H1 (cell line): ENCODE measurements at regions not wholly inside any gene's neighbourhood (a gene's known extent, or its start where the extent isn't known, plus 50 kb on each side); places are given as distances from the start of the nearest gene placed in this dataset.

Experiments
- CTCF ChIA-PET: fragments of 300-600 bp; sonication (Branson Sonifier 250); formaldehyde crosslinking; loops from one replicate; lab custom pipeline; 2021; ENCODE audit not compliant: partially characterized antibody; lab: Charles Lee
- POLR2A ChIA-PET: fragments of 300-600 bp; sonication (Branson Sonifier 250); formaldehyde crosslinking; loops from one replicate; lab custom pipeline; 2021; ENCODE audit warnings: inconsistent platforms; ENCODE audit not compliant: partially characterized antibody; lab: Charles Lee
- DNase-seq, 2 experiments: peaks; one replicate each; pipeline versions ENCODE4 v3.0.0 to v3.0.0-alpha.2; 2010 to 2022; ENCODE audit warnings: low spot score in 2 of 2, low read depth in 1 of 2, mixed read lengths in 1 of 2
- FAIRE-seq: peaks from 2 replicates; lab custom pipeline; 2011; peaks lifted over from hg19 to GRCh38; lab: Jason Lieb, UNC
- H2AFZ ChIP-seq: 2 replicates; pipeline ENCODE4 v1.8.1; 2012; ENCODE audit warnings: low read length, inconsistent platforms
- H2AK5ac ChIP-seq: 2 replicates; pipeline ENCODE4 v1.6.1; 2013; ENCODE audit warnings: low read depth, low read length
- H2BK120ac ChIP-seq: replicated peaks from 2 replicates; pipeline ENCODE3; 2013; ENCODE audit warnings: low read depth, low read length, inconsistent platforms
- H2BK12ac ChIP-seq: 2 replicates; pipeline ENCODE4 v1.6.1; 2013; ENCODE audit warnings: low read depth, low read length
- H2BK15ac ChIP-seq: 2 replicates; pipeline ENCODE4 v1.6.1; 2013; ENCODE audit warnings: low read length
- H2BK20ac ChIP-seq: 2 replicates; pipeline ENCODE4 v1.6.1; 2013; ENCODE audit warnings: low read length
- H2BK5ac ChIP-seq: 2 replicates; pipeline ENCODE4 v1.6.1; 2013; ENCODE audit warnings: low read depth, low read length
- H3K14ac ChIP-seq: 2 replicates; pipeline ENCODE4 v1.6.1; 2013; ENCODE audit warnings: inconsistent platforms; ENCODE audit not compliant: insufficient read length
- H3K18ac ChIP-seq: 2 replicates; pipeline ENCODE4 v1.6.1; 2013; ENCODE audit warnings: low read length; ENCODE audit errors: extremely low read depth
- H3K23ac ChIP-seq: 2 replicates; pipeline ENCODE4 v1.6.1; 2013; ENCODE audit warnings: inconsistent platforms; ENCODE audit not compliant: insufficient read length
- H3K23me2 ChIP-seq: 2 replicates; pipeline ENCODE4 v1.6.1; 2013; ENCODE audit warnings: low read depth, low read length
- H3K27ac ChIP-seq: 2 replicates; pipeline ENCODE4 v1.6.1; 2011; ENCODE audit warnings: low read depth, low read length, inconsistent platforms
- H3K27me3 ChIP-seq, 4 experiments: replicated peaks in 1 of 4; 1 replicate in 1 of 4; 2 replicates in 3 of 4; pipeline versions ENCODE4 v1.6.1 to v1.8.1; 2011 to 2013; ENCODE audit warnings: low read length in 3 of 4, mild to moderate bottlenecking in 3 of 4, inconsistent platforms in 2 of 4, mixed read lengths in 2 of 4, moderate library complexity in 1 of 4; ENCODE audit not compliant: control insufficient read depth in 3 of 4, insufficient read depth in 3 of 4; ENCODE audit errors: extremely low read depth in 1 of 4
- H3K36me3 ChIP-seq, 4 experiments: 2 replicates each; pipeline versions ENCODE4 v1.6.1 to v1.8.1; 2011 to 2013; ENCODE audit warnings: mild to moderate bottlenecking in 4 of 4, low read length in 3 of 4, moderate library complexity in 2 of 4, control low read depth in 1 of 4, inconsistent platforms in 1 of 4; ENCODE audit not compliant: insufficient read depth in 4 of 4, control insufficient read depth in 2 of 4
- H3K4ac ChIP-seq: replicated peaks from 2 replicates; pipeline ENCODE3; 2013; ENCODE audit warnings: low read length, low read depth, mixed read lengths, inconsistent platforms; ENCODE audit not compliant: insufficient read length
- H3K4me1 ChIP-seq, 4 experiments: replicated peaks in 1 of 4; 1 replicate in 1 of 4; 2 replicates in 3 of 4; pipeline versions ENCODE4 v1.6.1 to v1.8.1; 2011 to 2013; ENCODE audit warnings: low read length in 3 of 4, inconsistent platforms in 2 of 4, mixed read lengths in 1 of 4; ENCODE audit not compliant: insufficient read depth in 4 of 4, control insufficient read depth in 3 of 4
- H3K4me2 ChIP-seq, 2 experiments: 2 replicates each; pipeline versions ENCODE4 v1.6.1 to v1.8.1; 2011 to 2013; ENCODE audit warnings: low read depth in 2 of 2, low read length in 2 of 2, control low read depth in 1 of 2, inconsistent platforms in 1 of 2, mild to moderate bottlenecking in 1 of 2; ENCODE audit not compliant: insufficient read depth in 1 of 2
- H3K4me3 ChIP-seq, 4 experiments: fragments of 200-600, 300-600 bp in 1 of 4; sonication (generic), shearing (Covaris generic), sonication (Bioruptor Twin) in 1 of 4; 2 replicates each; pipeline versions ENCODE4 v1.5.1 to v1.8.1; 2011 to 2016; ENCODE audit warnings: low read length in 4 of 4, low read depth in 3 of 4, control low read depth in 2 of 4, inconsistent platforms in 2 of 4, mild to moderate bottlenecking in 2 of 4, mixed read lengths in 1 of 4, moderate library complexity in 1 of 4; ENCODE audit not compliant: insufficient read depth in 2 of 4; ENCODE audit errors: extremely low read depth in 1 of 4
- H3K56ac ChIP-seq: replicated peaks from 2 replicates; pipeline ENCODE3; 2013; ENCODE audit warnings: low read depth, mild to moderate bottlenecking, mixed read lengths, low read length, inconsistent platforms; ENCODE audit not compliant: insufficient read length
- H3K79me1 ChIP-seq: 2 replicates; pipeline ENCODE4 v1.6.1; 2013; ENCODE audit warnings: low read depth, low read length, control low read depth
- H3K79me2 ChIP-seq, 2 experiments: 2 replicates each; pipeline versions ENCODE4 v1.6.1 to v1.8.1; 2012 to 2013; ENCODE audit warnings: low read length in 2 of 2, mild to moderate bottlenecking in 2 of 2, inconsistent platforms in 1 of 2; ENCODE audit not compliant: insufficient read depth in 2 of 2, control insufficient read depth in 1 of 2
- H3K9ac ChIP-seq, 4 experiments: replicated peaks in 1 of 4; 1 replicate in 1 of 4; 2 replicates in 3 of 4; pipeline versions ENCODE4 v1.6.1 to v1.8.1; 2011 to 2013; ENCODE audit warnings: low read depth in 3 of 4, low read length in 3 of 4, control low read depth in 2 of 4, mild to moderate bottlenecking in 2 of 4, moderate library complexity in 2 of 4, inconsistent platforms in 1 of 4; ENCODE audit errors: extremely low read depth in 1 of 4
- H3K9me3 ChIP-seq, 2 experiments: 2 replicates each; pipeline versions ENCODE4 v1.6.1 to v1.8.1; 2012 to 2013; ENCODE audit warnings: mild to moderate bottlenecking in 2 of 2, moderate library complexity in 2 of 2, control low read depth in 1 of 2, inconsistent platforms in 1 of 2, low read depth in 1 of 2, low read length in 1 of 2, mixed read lengths in 1 of 2; ENCODE audit not compliant: insufficient read depth in 2 of 2
- H4K20me1 ChIP-seq, 2 experiments: replicated peaks in 1 of 2; 2 replicates each; pipeline versions ENCODE3 to v1.8.1; 2011 to 2013; ENCODE audit warnings: inconsistent platforms in 2 of 2, low read length in 2 of 2, mild to moderate bottlenecking in 1 of 2; ENCODE audit not compliant: insufficient read depth in 2 of 2, control insufficient read depth in 1 of 2
- H4K5ac ChIP-seq: 2 replicates; pipeline ENCODE4 v1.6.1; 2013; ENCODE audit warnings: low read length, low read depth, mixed read lengths, inconsistent platforms; ENCODE audit not compliant: insufficient read length
- H4K8ac ChIP-seq: 2 replicates; pipeline ENCODE4 v1.8.0; 2013; ENCODE audit warnings: mild to moderate bottlenecking, moderate library complexity, low read length, inconsistent platforms; ENCODE audit not compliant: insufficient read depth; ENCODE audit errors: extremely low read depth
- H4K91ac ChIP-seq: replicated peaks from 2 replicates; pipeline ENCODE3; 2013; ENCODE audit warnings: low read length, mixed read lengths, inconsistent platforms; ENCODE audit not compliant: insufficient read length
- CBX5 ChIP-seq: fragments of 300-800, 300-1000 bp; sonication (generic); IDR thresholded peaks from 2 replicates; pipeline ENCODE4 v1.7.1; 2016; ENCODE audit warnings: antibody characterized with exemption, low read length, low read depth
- CHD1 ChIP-seq: IDR thresholded peaks from 2 replicates; pipeline ENCODE4 v1.6.1; 2012; ENCODE audit warnings: low read depth, low read length, improper control_type of control experiment
- CHD2 ChIP-seq: IDR thresholded peaks from 2 replicates; pipeline ENCODE4 v1.6.1; 2012; ENCODE audit warnings: low read length, improper control_type of control experiment
- EP300 ChIP-seq, 2 experiments: IDR thresholded peaks; 1 replicate in 1 of 2; 2 replicates in 1 of 2; pipeline ENCODE4 v1.6.1; 2011 to 2012; ENCODE audit warnings: low read depth in 2 of 2, low read length in 2 of 2, mild to moderate bottlenecking in 2 of 2, borderline replicate concordance in 1 of 2, inconsistent platforms in 1 of 2, moderate library complexity in 1 of 2
- HDAC6 ChIP-seq: IDR thresholded peaks from one replicate; pipeline ENCODE4 v1.7.1; 2012; ENCODE audit warnings: low read depth, mild to moderate bottlenecking, inconsistent platforms, low read length, moderate library complexity
- KDM5A ChIP-seq: fragments of 200-600 bp; IDR thresholded peaks from 2 replicates; pipeline ENCODE4 v1.7.1; 2012; ENCODE audit warnings: mild to moderate bottlenecking, low read length, inconsistent platforms, mixed read lengths
- NRF1 ChIP-seq: IDR thresholded peaks from 2 replicates; pipeline ENCODE4 v1.6.1; 2011; ENCODE audit warnings: mild to moderate bottlenecking, low read depth, low read length, improper control_type of control experiment
- RAD21 ChIP-seq, 2 experiments: IDR thresholded peaks in 1 of 2; conservative IDR thresholded peaks in 1 of 2; 2 replicates each; pipeline ENCODE4 v1.6.1; 2011; ENCODE audit warnings: low read depth in 2 of 2, low read length in 2 of 2, improper control_type of control experiment in 1 of 2, inconsistent platforms in 1 of 2, mild to moderate bottlenecking in 1 of 2, moderate library complexity in 1 of 2
- RFX5 ChIP-seq: IDR thresholded peaks from 2 replicates; pipeline ENCODE4 v1.6.1; 2011; ENCODE audit warnings: low read depth, low read length, improper control_type of control experiment, borderline replicate concordance
- SIRT6 ChIP-seq: IDR thresholded peaks from one replicate; pipeline ENCODE4 v1.7.1; 2012; ENCODE audit warnings: low read length, inconsistent platforms
- TAF7 ChIP-seq: optimal IDR thresholded peaks from 2 replicates; pipeline ENCODE3; 2011; ENCODE audit warnings: low read depth, mild to moderate bottlenecking, inconsistent platforms, low read length, moderate library complexity, borderline replicate concordance
- USF2 ChIP-seq: IDR thresholded peaks from 2 replicates; pipeline ENCODE4 v1.6.1; 2011; ENCODE audit warnings: low read length, improper control_type of control experiment
- WGBS, 2 experiments: shearing (Covaris generic) in 1 of 2; methylation state at CpG; one replicate each; pipeline versions ENCODE4 v1.1.6 to v1.1.7; 2013 to 2015; ENCODE audit warnings: low lambda C conversion rate in 2 of 2, mixed read lengths in 2 of 2, inconsistent platforms in 1 of 2, low coverage in 1 of 2, missing lambda C conversion rate in 1 of 2; ENCODE audit not compliant: insufficient replicate concordance in 2 of 2, insufficient coverage in 1 of 2, insufficient read length in 1 of 2; ENCODE audit errors: extremely low coverage in 1 of 2, missing lambda C conversion rate in 1 of 2; 5-methylcytosine and 5-hydroxymethylcytosine counted together

GRCh38 chr4:62683799-62684566, 1483.9 kb downstream of the ADGRL3 start:
- Histone ChIP-seq H2AFZ (no peak overlapping the region; the same call in 1 of the 2 replicates), H3K56ac (no peak overlapping the region), H3K79me2 (no peaks in the 10 kb centered on the region), H3K79me1 (no peaks in the 10 kb centered on the region), H4K91ac (no peak overlapping the region), H3K4me1 (no peaks in the 10 kb centered on the region), H4K8ac (no peak overlapping the region), H3K36me3 (no peaks in the 10 kb centered on the region), H2BK15ac (no peak overlapping the region), H2BK120ac (no peak overlapping the region), H3K23ac (no peak overlapping the region), H3K9ac (no peak overlapping the region), H3K23me2 (no peaks in the 10 kb centered on the region), H3K4ac (no peak overlapping the region), H2AK5ac (no peak overlapping the region), H3K27ac (no peak overlapping the region), H2BK20ac (no peak overlapping the region), H3K4me2 (no peak overlapping the region), H3K4me3 (no peak overlapping the region), H3K14ac (no peak overlapping the region), H3K27me3 (no peaks in the 10 kb centered on the region), H3K9me3 (no peaks in the 10 kb centered on the region), H4K5ac (no peak overlapping the region), H4K20me1 (no peaks in the 10 kb centered on the region), H2BK5ac (no peak overlapping the region), H2BK12ac (no peak overlapping the region), H3K18ac (no peak overlapping the region)
- FAIRE-seq: no peak
- ChIA-PET CTCF (interaction anchor here (1.3 kb wide), 1 partner anchor 137 kb away, joined by 3 read pairs; no protein-coding TSS in a partner anchor), POLR2A (no interaction called here)
- WGBS, 2 experiments: 94% methylated on average over 11 of the region's 13 CpGs; no CpG with 5 or more reads in 1 of the 2 experiments
- DNase-seq: no peak
- TF ChIP-seq NRF1 (no peak), EP300 (IDR thresholded peaks at IDR 0.05; ENCODE audit: borderline replicate concordance in 1 of 2, low read depth in 2 of 2, low read length in 2 of 2) (no peak), RFX5 (no peak), SIRT6 (no peak), TAF7 (no peak), USF2 (no peak), CHD2 (no peak), CBX5 (no peak), KDM5A (no peak), CHD1 (no peak), RAD21 (IDR thresholded peaks at IDR 0.05 in 1 of 2, conservative IDR thresholded peaks at IDR 0.05 in 1 of 2; ENCODE audit: low read depth in 2 of 2, low read length in 2 of 2) (no peak), HDAC6 (no peak)
